Sigmoid colon (tissue), 4 donors: ENCODE measurements at regions not wholly inside any gene's neighbourhood (a gene's known extent, or its start where the extent isn't known, plus 50 kb on each side); places are given as distances from the start of the nearest gene placed in this dataset.

ENCODE experiments used
- CTCF ChIP-seq, 4 experiments: fragments of 450-650 bp in 3 of 4; fragments of 200-600 bp in 1 of 4; IDR thresholded peaks; one replicate each; pipeline ENCODE4 v1.5.1; 2016 to 2019; ENCODE audit warnings: antibody characterized with exemption in 4 of 4, mild to moderate bottlenecking in 3 of 4, moderate library complexity in 2 of 4
- EP300 ChIP-seq, 4 donors: sonication (generic); formaldehyde crosslinking; IDR thresholded peaks; one replicate each; pipeline ENCODE4 v1.6.1; 2017; ENCODE audit warnings: antibody characterized with exemption in 4 of 4
- POLR2A ChIP-seq, 2 donors: fragments of 450-650 bp; IDR thresholded peaks; one replicate each; pipeline ENCODE4 v1.6.1; 2016; ENCODE audit warnings: antibody characterized with exemption in 2 of 2, mild to moderate bottlenecking in 2 of 2, moderate library complexity in 2 of 2
- POLR2AphosphoS5 ChIP-seq, 4 donors: sonication (generic); formaldehyde crosslinking; IDR thresholded peaks; one replicate each; pipeline ENCODE4 v1.6.1; 2017; ENCODE audit warnings: antibody characterized with exemption in 4 of 4

- TF ChIP-seq CTCF (IDR thresholded peaks at IDR 0.05) (no peak), POLR2AphosphoS5 (IDR thresholded peaks at IDR 0.05) (no peak), POLR2A (IDR thresholded peaks at IDR 0.05) (no peak), EP300 (IDR thresholded peaks at IDR 0.05) (no peak)
These were observed 166.3 kb upstream of the ARGLU1 start for GRCh38 chr13:106734198-106734597.
